ENCODE measurements at regions not wholly inside any gene's neighbourhood (a gene's known extent, or its start where the extent isn't known, plus 50 kb on each side); places are given as distances from the start of the nearest gene placed in this dataset.
"Not testable (repeated sequence)": the region's sequence is repeated elsewhere in the genome, so short reads cannot be mapped to it uniquely, and the experiment has no call there.

DNA sequence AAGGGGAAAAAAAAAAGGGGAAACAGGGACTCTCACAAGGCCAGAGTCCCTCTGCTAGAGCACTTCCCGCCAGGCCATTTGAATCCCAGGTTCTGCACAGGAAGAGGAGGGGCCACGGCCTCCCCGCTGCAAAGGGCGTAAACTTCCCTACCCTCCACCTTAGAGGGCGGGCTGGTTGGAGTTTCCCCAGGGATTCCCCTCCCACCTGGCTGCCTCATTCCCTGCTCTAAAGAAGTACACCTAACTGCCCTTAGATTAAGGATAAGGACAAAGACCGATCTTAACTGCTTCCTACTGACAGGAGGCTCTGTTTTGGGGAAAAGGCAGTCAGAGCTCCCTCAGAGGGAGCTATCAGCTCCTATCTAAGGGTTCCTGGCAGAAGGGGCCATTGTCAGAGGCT, 102.0 kb upstream of the ARMC3 start:
- peak; percentile 40 for ATAC-seq
- no peak for DNase-seq (ENCODE audit: low spot score)

DNA sequence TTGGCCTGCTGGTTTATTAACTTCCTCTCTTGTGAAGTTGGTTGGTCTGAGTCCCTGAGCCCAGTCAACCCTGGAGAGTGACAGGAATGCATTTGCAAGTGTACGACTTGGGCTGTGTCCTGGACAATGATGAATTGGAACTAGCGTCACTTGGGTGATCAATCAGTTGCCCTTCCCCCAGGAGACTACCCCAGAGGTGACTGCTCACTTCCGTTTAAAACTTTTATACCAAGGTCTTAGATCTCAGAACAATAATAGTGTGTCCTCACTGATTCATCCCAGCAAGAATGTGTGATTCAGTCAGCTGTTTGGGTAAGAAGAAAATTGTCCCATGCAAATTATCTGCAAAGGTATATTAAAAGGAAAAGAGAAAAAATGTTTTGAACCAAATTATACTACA, 102.9 kb upstream of the ARMC3 start:
- no peak for ATAC-seq
- DNase-seq (ENCODE audit: low spot score) = no peak

DNA sequence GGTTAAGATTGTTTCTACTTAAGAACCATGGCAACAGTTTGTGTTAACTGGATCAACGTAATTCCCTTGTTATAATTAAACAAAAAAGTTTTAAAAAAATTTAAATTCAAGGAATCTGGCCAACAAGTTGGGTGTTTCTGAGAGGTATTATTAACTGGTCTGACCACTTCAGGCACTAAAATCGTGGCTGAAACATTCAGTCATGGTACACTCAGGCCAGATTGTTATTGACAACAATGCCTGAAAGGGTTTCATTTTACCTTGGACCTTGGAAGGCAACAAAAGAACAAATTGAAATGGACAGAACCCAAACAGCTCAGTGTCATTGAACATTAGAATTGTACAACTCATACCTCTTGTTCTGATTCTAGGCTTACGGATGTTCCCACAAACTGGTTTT, 103.3 kb upstream of the ARMC3 start:
- no peak for DNase-seq (ENCODE audit: low spot score)
- ATAC-seq = no peak

DNA sequence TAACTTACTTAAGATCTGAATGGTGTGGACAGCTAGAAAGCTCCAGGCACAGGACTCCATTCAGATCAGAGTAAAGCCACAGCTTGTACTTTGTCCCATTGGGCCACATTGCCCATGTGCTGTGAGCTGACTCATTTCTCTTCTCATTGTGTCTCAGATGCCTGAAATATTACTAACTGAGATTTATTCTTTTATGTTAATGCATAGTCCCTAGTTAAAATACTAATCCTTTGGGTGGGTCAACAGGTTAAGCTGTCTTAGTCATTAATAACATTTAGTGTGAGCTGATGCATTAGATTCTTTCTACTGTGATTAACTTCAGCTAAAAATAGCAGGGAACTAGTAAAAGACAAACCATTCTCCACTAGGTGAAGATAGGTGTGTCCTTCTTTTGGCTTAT, 104.7 kb upstream of the ARMC3 start:
- DNase-seq (ENCODE audit: low spot score) (no peak), ATAC-seq (no peak)

DNA sequence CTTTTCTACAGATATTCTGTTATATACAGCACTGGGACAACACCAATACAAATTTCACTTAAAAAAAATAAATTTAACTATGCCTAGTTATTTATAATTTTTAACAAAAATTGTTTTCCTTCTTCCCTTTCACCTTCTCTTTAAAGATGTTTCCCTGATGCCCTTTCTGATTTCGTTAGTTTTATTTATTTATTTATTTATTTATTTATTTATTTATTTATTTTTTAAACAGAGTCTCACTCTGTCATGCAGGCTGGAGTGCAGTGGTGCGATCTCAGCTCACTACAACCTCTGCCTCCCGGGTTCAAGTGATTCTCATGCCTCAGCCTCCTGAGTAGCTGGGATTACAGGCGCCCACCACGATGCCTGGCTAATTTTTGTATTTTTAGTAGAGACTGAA, 105.9 kb upstream of the ARMC3 start:
- not testable (repeated sequence) for ATAC-seq

DNA sequence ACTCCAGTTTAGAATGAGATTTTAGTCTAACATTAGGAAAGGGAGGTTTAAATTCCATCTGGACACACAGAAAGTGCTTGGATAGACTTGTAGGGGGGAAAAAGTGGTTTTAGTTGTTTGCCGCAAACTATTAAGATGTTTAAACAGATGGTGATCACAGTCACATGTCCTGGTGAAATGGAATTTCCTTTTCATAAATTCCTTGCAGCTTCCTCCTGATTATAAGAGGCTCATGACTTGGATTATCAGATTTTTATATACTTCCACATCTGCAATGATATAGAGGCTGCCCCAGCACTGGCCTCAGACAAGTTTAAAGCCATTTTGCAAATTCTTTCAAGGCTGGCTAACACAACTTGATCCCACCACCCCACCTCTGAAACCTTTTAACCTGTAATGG, 106.4 kb upstream of the ARMC3 start:
- DNase-seq (ENCODE audit: low spot score) (no peak), ATAC-seq (no peak)

More for the DNA sequence above, 105.9 kb upstream of the ARMC3 start:
- not testable (repeated sequence) for DNase-seq (ENCODE audit: low spot score)

DNA sequence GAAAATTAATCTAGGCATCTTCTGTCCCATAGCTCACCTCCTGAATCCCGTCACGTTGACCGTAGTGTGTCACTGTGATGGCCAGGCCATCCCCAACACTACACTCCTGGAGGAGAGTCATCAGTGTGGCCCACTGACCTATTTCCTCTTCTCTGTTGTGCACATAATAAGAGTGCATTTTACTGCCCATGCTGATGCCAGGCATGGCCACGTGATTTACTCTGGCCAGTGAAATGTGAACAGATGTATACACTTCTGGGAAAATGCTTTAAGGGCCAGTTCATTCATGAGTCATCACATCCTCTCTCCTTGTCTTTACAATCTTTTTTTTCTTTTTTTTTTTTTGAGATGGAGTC, 101.9 kb upstream of the PIP4K2A start:
- ATAC-seq (no peak), DNase-seq (ENCODE audit: low spot score) (no peak)

DNA sequence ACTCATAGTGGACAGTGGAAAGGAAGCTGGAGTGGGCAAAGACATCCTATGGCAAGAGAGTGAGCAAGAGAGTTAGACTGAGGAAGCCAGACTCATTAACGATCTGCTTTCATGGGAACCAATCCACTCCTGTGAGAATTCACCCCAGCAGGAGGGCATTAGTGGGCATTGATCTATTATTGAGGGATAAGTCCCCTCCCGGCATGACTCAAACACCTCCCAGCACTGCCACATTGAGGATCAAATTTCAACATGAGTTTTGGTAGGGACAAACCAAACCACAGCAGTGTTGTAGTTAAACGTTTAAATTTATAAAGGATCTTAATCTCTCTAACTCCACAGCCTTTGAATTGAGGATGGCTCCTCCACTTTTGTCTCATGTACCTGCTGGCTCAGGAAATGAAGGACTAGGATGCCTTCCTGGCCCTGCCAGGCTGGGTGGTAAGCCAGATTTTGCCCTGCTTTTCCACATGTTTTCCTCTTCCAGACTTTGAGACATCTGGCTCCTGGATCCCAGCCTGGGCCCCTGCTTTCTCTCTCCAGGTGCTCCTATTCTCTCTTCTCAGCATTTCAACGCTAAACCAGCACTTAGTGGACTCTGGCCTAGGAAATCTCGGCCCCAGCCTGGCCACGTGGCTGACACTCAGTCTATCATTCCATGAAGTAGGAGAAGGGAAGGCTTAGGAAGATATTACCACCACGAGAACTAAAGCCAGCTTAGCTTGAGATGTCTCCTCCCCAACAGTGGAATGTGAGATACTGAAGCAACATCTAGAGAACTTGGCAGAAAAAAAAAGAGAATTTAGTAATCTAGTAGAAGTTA, 96.5 kb upstream of the PIP4K2A start:
- DNase-seq (ENCODE audit: low spot score) (no peak), ATAC-seq (no peak)

DNA sequence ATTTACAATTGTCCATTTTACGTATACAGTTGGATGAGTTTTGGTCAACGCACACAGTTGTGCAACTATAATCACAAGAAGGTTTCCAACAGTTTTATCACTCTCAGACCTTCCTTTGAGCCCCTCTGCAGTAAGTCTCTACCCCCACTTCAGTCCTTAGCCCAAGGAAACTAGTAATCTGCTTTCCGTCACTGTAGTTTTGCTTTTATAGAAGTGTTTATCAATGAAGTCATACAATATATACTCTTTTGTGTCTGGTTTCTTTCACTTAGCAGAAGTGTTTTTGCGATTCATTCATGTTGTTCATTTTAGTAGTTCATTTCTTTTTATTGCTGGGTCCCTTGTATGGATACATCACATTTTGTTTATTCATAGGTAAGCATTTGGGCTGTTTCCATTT, 92.9 kb upstream of the PIP4K2A start:
- no peak for ATAC-seq
- no peak for DNase-seq (ENCODE audit: low spot score)

DNA sequence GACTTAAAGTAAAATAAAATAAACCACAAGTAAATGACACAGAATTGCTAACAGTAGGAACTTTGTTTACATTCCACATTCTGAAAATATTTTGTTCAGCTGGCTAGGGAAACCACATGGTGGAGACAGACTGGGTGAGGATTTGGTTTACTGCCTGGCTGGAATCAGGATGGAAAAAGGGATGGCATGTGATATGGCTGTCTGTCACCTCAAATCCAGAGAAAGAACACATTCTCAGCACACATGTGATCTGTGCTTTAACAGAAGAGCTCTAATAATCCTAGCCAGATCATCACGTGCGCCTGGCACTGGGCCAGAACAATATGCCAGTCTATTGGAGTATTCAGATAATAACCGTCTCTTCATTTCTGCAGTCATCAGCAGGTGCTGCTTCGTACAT, 90.9 kb upstream of the PIP4K2A start:
- DNase-seq (ENCODE audit: low spot score) = no peak
- no peak for ATAC-seq

DNA sequence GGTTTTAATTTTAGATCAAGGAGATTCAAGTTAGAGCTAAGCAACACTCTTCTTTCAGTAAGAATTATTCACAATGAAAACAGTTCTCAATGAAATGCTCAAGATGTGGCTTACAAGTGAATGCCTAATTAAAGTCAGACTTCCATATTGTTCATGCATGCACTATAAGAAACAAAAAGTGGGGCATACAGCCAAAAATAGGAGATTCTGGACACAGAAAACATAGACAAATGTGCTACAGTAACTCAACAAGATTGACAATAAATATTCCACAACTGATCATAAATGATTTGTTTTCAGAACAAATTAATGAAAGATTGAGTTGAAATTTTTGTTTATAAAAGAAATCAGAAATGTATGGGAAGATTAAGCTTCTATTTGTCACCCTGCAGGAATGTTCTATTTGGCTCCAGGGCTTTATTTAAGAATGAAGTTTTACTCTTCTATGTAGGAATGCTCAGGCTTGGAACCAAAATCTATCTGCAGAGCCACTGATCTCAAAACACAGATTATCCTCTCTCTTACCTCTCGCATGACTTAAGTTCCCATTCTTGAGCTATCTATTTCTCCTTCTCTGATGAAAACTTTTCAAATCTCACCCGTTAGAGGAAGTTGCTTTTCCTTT, 89.0 kb upstream of the PIP4K2A start:
- ATAC-seq = no peak
- no peak for DNase-seq (ENCODE audit: low spot score)

DNA sequence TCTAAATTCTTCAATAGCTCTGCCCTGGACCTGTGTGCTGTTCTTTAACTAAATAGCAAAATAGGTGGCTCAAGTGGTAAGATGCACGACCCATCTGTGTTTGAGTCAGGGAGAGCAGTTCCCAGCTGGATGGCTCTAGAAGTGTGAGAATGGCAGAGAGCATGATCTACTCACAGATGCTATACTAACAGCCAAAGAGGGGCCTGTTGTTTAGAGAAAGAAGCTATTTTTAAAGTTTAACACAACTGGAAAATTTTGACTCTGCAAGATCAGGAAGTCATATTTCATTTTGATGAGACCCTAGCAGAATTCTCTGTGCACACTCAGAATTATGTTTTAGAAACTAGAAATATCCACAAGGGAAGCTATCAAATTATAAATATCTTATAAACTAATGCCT, 87.4 kb upstream of the PIP4K2A start:
- no peak for ATAC-seq
- DNase-seq (ENCODE audit: low spot score) = no peak

DNA sequence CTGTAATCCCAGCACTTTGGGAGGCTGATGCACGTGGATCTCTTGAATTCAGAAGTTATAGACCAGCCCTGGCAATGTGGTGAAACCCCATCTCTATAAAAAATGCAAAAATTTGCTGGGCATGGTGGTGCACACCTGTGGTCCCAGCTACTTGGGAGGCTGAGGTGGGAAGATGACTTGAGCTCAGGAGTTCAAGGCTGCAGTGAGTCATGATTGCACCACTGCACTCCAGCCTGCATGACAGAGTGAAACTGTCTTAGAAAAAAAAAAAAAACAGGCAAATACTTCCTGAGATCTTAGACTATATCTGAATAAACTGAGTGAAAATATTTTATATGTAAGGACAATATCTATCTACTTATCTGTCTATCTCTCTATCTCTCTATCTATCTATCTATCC, 83.4 kb upstream of the PIP4K2A start:
- not testable (repeated sequence) for ATAC-seq; DNase-seq (ENCODE audit: low spot score)

DNA sequence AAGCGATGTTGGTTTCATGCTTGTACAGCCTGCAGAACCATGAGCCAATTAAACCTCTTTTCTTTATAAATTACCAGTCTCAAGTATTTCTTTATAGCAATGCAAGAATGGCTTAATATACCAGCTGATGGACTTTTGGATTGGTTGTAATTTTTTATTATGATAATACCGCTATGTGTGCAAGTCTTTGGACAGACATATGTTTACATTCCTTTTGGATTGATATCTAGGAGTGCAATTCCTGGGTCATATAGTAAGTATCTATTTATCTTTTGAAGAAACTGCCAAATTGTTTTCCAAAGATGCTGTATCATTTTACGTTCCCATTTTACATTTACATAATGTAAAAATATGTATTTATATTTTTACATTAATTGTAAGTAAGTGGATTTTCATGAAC, 81.2 kb upstream of the PIP4K2A start:
- no peak for ATAC-seq
- DNase-seq (ENCODE audit: low spot score) = no peak

DNA sequence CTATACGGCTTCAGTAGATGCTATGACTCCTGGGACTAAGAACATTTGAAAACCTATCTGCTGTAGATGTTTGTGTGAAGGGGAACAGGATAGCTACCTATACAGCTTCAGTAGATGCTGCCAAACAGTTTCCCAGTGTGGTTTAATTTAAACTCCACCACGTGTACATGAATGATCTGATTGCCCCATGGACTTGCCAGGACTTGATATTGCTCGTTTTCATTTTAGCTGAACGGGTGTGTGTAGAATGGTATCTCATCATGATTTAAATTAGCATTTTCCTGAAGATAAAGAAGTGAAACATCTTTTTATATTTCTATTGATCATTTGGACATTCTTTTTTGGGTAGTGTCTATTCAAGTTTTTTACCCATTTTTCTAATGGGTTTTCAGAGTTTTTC, 77.8 kb upstream of the PIP4K2A start:
- no peak for DNase-seq (ENCODE audit: low spot score)
- no peak for ATAC-seq

DNA sequence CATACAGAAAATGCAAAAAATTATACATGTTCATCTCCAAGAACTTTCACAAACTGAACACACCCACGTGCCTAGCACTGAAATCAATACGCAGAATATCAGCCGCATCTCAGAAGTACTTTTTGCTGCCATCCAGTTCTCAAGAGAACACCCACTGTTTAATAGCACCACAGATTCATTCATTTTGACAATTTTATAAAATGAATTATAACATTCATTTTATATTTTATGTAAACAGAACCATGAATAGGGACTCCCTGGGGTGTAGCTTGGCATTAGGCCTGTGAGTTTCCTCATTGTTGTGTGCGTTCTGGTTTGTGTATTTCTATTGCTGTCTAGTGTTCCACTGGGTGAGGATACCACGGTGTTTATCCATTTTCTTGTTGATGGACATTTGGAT, 77.3 kb upstream of the PIP4K2A start:
- ATAC-seq (no peak), DNase-seq (ENCODE audit: low spot score) (no peak)

DNA sequence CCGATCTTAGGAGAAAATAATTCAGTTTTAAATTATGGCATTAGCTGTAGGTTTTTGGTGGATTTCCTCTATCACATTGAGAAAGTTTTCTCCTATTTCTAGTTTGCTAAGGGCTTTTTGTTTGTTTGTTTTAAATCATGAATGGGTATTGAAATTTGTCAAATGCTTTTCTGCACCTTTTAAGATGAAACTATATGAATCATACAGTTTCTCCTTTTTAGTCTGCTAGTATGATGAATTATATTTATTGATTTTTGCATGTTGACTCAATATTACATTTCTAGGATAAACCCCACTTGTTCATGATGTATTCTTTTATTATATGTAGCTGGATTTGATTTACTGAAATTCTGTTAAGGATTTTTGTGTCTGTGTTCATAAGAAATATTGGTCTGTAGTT, 70.3 kb upstream of the PIP4K2A start:
- no peak for DNase-seq (ENCODE audit: low spot score)
- ATAC-seq = no peak

DNA sequence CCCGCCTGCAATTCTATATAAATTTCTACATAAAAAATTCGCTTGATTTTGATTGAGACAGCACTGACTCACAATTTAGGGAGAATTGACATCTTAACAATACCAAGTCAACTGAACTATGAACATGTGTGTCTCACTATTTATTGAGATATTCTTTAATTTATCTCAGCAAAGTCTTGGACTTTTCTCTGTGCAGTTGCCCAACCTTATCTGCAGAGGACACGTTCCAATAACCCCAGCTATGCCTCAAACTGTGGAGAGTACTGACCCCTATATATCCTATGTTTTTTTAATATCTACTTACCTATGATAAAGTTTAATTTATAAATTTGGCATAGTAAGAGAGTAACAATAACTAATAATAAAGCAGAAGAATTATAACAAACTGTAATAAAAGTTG, 69.4 kb upstream of the PIP4K2A start:
- ATAC-seq (no peak), DNase-seq (ENCODE audit: low spot score) (no peak)

DNA sequence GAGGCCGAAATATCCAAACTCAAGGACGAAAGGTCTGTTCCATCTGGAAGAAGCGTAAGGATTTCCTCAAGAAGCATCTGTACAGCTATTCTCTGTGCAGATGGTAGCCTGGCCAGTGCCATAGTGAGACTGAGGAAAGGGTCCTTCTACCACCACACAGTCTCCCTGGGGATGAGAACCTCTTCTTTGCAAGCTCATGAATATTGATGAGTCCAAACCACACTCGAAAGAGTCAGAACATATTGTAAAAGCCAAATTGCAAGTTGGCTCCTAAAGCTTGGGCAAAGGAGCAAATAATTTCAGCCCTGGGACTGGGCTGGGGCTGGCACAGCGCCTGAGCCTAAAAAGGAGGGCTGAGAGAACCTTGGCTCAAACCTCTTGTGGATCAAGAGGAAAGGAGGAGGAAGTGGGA, 66.1 kb upstream of the PIP4K2A start:
- no peak for DNase-seq (ENCODE audit: low spot score)
- peak; percentile 19 for ATAC-seq

DNA sequence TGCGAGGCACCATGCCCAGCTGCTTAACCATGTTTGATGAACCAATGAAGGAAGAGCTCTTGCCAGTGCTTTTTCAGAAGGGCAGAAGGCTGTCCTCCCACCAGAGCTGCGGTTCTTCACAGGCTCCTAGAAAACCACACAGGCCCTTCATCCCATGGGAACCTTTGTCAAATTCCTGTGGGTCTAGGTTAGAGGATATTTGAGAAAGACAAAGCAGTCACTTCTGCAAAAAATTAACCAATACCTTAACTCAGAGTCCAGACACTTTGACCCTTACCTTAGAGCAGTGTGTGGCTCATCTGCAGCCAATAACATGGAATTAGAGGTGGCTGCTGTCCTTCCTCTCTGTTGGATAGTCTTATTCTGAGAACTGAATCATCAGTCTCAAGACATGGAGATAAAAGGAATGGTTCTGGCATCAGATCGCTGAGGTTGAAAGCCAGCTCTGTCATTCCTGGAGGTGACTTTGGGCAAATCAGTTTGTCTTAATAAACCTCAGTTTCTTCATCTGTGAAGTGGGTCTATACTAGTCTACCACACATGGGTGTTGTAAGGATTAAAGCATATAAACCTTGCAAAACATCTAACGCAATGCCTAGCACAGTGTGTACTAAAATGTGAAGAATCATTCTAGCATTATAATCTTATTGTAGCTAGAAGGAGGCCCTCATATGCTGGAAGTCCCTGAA, 65.1 kb upstream of the PIP4K2A start:
- peak; percentile 74 for ATAC-seq
- DNase-seq (ENCODE audit: low spot score) = no peak

DNA sequence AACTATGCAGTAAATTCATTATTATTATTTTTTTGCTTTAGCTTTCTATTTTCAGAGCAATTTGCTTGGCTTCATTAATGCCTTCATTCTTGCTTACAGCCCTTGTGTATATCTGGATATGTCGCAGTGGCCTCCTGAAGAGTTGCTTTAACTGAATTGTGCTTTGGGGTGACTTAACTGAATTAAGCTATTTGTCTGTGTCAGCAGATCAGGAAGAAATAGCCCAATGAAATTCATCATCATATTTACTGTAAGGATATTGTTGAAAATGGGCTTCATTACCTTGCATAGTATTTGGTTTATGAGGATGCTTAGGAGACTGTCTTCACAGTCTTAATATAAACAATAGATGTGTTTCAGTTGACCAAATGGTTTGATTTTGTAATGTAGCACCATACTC, 59.7 kb upstream of the PIP4K2A start:
- ATAC-seq (no peak), DNase-seq (ENCODE audit: low spot score) (no peak)

DNA sequence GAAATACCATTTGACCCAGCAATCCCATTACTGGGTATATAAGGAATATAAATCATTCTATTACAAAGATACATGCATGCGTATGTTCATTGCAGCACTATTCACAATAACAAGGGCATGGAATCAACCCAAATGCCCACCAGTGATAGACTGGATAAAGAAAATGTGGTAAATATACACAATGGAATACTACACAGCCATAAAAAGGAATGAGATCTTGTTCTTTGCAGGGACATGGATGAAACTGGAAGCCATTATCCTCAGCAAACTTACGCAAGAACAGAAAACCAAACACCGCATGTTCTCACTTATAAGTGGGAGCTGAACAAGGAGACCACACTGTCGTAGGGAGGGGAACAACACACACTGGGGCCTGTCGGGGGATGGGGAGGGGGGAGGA, 57.3 kb upstream of the PIP4K2A start:
- not testable (repeated sequence) for ATAC-seq; DNase-seq (ENCODE audit: low spot score)

All from left lobe of liver (tissue), 2 donors.